Left renal cortex interstitium (tissue), 4 donors: ENCODE measurements at regions not wholly inside any gene's neighbourhood (a gene's known extent, or its start where the extent isn't known, plus 50 kb on each side); places are given as distances from the start of the nearest gene placed in this dataset.
"Not testable (repeated sequence)": the region's sequence is repeated elsewhere in the genome, so short reads cannot be mapped to it uniquely, and the experiment has no call there.

Experiments used
- DNase-seq, 4 donors: peaks; one replicate each; pipeline ENCODE4 v3.0.0-alpha.2; 2013; ENCODE audit warnings: low read depth in 4 of 4, low spot score in 2 of 4, missing footprints in 1 of 4

DNA sequence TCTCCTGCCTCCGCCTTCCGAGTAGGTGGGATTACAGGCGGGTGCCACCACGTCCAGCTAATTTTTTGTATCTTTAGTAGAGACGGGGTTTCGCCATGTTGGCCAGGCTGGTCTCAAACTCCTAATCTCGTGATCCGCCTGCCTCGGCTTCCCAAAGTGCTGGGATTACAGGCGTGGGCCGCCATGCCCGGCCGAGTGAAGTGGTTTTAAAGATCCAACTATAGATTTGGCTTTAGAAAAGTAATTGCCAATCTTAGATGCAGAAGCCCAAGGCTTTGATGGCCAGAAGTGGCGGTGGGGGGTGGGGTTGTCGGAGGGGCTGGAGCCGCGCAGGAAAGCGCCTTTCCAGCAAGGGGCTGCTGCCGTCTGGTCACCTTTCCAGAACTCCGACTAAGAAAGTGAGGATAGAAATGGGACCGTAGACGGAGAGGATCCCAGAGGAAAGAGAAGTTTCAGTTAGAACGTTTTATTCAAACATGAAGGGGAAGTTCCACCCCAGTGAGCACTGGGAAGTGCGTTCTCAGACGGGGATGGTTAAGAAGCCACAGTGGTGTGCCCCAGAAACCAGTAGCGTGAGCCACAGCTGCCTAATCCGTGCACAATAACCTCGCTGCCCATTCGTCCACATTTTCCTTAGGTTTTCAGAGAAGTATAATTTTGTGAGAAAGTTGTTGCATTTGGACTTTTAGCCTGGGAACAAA lies 69.7 kb downstream of the DLL1 start:
- DNase-seq = no peak

DNA sequence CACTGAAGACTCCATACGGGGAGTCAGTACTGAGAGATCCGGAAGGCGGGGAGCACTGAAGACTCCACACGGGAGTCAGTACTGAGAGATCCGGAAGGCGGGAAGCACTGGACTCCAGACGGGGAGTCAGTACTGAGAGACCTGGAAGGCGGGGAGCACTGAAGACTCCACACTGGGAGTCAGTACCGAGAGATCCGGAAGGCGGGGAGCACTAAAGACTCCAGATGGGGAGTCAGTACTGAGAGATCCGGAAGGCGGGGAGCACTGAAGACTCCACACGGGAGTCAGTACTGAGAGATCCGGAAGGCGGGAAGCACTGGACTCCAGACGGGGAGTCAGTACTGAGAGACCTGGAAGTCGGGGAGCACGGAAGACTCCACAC lies 77.2 kb downstream of the DLL1 start:
- DNase-seq = not testable (repeated sequence)

DNA sequence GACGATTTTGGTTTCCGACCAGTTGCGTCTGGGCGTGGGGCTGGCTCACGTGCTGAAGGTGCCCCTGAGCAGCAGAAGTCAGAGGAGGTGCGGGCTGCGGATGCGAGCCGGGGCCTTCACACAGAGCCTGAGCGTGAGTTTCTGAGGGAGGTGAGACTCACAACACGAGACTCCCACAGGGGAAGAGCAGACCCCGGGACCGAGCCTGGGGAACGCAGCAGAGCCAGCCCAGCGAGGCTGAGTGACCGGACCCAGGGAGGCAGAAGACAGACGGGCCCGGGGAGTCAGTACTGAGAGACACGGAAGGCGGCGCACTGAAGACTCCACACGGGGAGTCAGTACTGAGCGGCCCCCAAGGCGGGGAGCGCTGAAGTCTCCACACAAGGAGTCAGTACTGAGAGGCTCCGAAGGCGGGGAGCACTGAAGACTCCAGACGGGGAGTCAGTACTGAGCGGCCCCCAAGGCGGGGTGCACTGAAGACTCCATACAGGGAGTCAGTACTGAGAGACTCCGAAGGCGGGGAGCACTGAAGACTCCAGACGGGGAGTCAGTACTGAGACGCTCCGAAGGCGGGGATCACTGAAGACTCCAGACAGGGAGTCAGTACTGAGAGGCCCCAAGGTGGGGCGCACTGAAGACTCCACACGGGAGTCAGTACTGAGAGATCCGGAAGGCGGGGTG lies 77.8 kb downstream of the DLL1 start:
- DNase-seq = no peak

DNA sequence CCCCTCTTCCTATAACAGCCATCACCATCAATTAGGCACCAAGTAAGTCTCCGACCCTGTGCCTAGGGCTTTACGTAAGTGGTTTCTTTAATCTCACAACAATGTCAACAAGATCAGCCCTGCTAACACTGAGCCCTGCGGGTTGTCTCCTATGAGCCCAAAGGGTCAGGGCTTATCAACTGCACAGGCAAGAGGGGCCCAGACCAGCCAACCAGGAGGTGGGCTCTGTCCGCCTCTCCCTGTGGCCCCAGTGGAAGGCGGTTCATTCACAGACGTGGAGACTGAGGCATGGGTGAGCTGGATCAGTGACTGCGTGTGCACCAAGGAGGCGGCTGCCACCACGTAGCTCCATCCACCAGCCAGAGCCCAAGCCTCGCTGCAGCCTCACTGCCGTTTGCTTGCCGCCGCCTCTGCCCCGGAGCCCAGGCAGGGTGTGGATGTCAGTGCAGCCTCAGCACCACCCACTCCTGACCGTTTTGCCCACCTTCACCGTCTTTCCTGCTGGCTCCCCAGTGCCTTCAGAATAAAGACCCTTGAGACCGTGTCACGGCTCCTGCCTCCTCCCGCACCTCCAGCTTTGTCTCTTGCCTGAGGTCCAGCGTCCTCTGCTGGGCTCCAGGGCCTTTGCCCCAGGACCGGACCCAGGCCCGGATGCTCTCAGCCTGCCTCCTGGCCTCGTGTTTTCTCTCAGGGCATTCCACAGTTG lies 78.7 kb downstream of the DLL1 start:
- no peak for DNase-seq

DNA sequence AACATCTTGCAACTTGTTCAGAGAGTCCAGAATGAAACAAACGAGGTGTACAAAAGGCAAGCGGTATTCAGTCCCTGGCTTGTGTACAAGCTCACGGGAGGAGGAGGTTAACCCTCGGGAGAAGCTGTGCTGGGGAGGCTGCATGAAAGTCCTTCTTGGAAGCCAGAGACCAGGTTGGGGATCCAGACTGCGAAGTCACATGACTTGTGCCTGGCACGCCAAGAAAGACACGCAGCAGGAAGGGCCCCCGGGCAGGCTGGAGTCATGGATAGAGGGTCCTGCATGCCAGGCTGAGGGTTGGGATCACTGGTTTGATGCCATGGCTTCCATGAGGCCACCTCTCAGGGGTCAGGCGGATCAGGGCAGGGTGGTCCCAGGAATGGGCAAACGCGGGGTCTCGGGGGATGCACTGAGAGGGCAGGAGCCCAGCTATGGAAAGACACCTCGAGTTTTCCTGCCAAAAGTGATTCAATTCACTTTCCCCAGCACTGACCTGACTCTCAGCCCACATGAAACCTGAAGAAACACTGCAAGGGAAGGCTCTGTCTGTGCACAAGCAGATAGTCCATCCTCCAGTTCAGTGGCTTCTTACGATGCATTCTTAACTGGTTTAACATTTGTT lies 79.4 kb downstream of the DLL1 start:
- no peak for DNase-seq

DNA sequence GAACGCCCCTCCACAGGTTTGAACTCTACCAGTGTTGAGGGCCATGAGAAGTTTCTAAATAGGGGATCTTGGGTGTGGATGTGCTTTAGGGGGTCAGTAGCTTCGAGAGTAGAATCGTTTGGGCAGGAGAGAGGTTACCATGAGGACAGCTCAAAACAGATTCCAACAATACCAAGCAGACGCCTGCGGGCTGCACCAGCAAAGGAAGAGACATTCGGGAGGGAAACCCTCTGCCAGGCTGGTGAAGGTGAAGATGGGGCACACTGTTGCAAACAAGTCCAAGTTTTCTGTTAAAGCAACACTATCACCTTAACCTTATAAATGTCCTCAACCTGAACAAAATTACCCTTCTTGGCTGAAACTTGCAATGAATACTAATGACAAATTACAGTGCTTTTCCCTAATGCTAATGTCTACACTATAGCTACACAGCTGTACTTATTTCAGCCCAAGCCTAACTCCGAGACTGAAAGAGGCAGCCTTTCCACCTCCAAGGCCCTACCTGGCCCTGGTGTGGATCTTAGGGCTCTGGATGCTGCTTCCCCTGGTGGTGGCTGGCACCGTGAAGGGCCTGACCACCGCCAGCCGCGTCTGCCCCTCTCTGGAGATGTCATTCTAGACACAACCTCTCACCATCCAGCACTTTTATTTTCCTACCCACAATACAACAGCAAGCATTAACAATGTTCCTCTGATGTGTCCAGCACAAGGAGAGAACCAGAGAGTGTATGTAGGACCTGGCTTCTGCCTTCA lies 80.1 kb downstream of the DLL1 start:
- DNase-seq = no peak

DNA sequence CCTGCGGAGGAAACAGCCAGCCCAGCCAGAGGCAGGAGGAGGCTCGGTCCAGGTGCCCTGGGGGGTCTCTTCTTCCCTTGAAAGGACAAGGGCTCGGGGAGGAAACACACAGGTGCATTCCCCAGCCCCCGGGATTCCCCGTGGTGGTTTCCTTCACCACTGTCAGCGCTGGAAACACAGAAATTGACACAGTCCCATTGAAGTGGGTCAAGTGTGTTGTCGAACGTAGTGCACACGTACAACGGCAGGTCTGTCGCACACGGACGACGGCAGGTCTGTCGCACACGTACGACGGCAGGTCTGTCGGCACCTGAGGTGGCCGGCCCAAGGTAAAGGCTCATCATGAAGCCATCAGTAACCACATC lies 80.9 kb downstream of the DLL1 start:
- no peak for DNase-seq

DNA sequence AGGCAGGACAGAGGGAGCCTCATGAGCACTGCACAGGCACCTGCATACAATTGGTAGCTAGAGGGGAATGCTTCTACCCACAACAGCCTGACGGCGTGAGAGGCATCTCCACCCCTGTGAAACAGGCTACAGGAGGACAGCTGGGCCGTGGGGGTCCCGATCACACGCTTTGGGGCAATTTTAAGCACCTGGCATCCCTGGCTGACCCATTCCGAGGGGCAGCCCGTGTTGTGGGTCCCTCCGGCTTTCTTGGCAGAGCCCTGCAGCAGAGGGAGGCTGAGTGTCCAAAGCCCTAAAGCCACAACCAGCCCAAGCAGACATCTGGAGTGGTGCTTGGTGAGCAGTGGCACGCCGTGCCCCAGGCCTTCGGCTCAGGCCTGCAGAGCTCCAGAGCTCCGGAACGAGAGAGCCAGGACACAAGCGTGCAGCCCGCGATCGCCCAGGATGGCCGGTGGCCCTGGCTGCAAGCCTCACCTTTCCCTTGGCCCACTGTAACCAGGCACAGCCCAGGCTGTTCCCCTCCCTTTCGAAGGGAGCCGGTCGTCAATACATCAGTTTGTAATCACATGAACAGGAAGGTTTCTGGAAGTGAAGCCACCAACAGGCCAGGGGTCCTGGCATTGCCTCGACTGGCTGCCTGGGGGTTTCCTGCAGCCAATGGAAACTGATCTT lies 81.4 kb downstream of the DLL1 start:
- DNase-seq = no peak

DNA sequence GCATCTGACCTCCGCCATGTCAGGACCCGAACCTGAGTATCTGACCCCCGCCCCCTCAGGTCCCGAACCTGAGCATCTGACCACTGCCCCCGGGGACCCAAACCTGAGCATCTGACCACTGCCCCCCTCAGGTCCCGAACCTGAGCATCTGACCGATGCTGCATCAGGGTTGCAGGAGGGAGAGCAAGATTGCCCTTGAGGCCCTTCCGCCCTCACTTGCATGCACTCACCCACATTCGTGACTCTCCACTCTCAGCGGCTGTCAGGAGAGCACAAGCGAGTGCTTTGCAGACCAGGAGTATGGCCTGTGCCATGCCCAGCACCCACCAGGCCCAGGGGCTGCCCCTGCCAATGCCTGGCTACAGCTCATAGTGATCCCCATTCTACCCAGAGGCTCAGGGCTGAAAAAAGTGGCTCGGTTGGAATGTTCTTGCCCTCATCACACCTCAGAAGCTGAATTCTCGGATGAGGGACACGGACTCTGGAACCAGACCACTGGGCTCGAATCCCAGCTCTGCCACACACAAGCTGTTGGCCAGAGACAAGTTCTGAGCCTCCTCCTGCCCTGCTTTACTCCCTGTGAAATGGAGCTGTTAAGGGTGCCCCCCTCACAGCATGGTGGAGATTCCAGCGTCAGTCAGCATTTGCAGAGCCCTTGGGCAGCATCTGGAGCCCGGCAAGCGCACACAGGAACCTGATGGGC lies 82.1 kb downstream of the DLL1 start:
- no peak for DNase-seq

DNA sequence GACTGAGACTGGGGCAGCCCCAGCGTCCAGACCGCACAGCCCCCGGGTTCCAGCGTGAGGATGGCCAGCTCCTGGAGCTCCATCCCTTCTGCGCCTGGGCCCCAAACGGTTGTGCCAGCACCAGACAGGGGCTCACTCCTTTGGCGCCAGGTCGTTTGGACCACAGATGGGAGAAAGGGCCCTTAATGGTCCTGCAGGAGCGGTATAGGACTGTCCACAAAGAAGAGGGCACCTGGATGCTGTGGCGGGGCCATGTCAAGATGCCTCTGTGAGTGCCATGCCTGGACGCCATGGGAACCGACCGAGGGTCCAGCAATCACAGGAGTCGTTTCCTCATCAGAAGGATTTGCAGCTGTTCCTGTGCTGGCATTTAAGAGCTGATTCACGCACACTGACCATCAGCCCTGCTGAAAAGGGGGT lies 82.7 kb downstream of the DLL1 start:
- no peak for DNase-seq

DNA sequence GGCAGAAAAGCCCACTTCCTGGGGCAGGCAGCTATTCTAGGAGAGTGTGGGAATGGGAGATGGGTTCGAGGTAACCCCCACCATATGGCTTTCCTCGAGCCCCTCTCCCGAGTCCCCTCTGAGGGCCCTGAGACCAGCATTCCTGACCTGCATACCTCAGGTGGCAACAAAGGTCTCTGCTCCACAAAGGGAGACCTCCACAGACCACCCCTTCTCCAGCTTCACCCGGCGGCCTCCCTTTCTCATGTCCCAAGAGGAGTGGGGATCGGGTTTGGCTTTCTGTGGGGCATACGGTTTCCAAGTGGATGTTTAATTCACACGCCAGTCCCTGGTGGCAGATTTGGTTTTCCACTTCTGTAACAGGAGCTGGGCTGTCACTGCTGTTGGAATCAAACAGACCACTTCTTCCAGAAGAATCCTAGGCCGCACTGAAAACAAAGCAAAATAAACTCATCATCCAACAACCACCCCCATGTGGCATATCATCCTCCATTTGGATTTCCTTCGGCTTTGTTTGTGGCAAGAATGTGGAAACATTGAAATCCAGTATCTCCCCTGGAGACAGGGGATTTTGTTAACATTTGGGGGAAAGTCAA lies 83.2 kb downstream of the DLL1 start:
- no peak for DNase-seq

DNA sequence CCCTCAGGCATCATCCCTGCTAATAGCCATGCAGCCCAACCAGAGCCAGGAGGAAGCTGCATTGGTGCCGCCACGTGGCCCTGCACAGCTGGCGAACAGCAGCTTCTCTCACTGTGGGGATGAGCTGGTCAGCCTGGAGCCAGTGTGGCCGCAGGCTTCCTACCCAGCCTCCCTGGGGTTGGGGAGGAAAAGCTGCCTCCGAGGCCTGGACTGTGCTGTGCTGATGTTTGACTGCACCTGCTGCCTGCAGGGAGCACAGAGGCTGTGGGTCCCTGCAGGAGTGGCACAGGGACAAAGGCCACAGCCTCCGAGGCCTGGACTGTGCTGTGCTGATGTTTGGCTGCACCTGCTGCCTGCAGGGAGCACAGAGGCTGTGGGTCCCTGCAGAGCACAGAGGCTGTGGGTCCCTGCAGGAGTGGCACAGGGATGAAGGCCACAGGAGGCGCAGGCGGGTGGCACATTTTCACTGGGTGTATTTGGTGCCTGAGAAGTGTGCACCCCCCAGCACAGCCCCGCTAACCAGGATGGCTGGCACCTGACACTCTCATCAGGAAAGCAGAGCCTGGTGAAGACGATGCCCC lies 83.9 kb downstream of the DLL1 start:
- no peak for DNase-seq

DNA sequence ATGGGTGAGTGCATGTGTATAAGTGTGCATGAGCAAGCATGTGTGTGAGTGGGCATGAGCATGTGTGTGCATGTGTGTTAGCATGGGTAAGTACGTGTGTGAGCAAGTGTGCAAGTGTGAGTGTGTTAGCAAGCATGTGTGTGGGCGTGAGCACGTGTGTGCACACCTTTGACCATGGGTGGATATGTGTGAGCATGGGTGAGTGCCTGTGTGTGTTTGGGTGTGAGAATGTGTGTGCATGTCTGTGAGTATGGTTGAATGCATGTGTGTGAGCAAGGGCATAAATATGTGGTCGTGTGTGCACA lies 84.6 kb downstream of the DLL1 start:
- DNase-seq = no peak

DNA sequence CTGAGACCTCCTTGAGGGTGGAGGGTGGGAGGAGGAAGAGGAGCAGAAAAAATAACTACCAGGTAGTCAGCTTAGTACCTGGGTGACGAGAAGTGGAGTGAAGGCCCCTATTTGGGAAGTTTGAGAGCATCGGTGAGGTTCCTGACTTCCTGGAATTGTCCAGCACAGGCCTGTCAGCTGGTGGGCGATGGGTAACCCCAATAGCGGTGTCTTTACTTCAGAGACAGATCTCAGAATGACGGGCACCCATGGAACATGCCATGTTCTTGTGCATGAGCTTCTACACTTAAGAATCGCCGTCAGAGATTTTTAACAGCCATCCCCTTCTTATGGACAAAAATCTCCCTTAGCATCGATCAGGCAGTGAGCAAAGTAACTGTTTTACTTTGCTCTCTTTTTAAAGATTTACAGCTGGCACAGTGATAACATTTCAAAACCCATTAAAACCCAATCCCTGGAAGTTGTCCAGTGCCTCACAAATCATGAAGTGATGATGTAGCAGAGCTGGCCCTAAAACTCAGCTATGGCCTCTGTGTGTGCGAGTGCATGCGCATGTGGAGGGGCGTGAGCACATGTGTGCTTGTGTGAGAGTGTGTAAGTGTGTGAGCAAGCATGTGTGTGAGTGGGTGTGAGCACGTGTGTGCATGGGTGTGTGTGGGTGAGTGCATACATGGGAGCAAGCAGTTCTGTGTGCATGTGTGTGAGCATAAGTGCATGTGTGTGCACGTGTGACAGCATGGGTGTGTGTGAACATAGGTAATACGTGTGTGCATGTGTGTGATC lies 85.2 kb downstream of the DLL1 start:
- DNase-seq = no peak

DNA sequence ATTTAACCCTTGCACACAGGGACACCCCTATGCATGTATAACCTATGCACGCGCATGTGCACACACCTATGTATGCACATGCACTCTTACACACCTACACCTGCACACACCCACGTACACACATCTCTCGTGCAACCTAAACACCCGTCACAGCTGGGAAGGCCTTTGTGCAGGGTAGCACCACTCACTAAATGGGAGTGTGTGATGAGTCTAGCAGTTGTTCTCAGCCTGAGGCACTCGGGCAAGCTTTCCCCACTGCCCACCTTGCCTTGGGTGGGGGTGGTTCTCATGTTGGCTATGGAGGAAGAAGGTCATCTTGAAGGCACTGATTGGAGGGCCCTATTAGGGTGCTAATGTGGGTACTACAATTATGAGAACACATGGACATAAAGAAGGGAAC lies 85.8 kb downstream of the DLL1 start:
- DNase-seq = no peak

DNA sequence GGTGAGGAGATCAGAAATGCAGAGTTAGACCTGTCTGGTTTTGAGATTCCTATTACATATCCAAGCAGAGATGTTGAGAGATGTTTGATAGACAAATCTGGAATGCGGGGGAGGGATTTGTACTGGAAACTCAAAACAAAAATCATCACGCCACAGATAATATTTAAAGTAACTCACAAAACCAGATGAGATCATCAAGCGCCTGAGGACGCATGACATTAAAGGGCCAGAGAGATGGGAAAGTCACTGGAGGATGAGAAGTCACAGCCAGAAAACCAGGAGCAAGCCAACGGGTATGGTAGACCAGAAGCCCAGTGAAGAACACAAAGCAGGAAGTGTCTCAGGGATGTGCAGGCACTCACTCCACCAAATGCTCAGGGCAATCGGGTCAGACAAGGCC lies 87.7 kb downstream of the DLL1 start:
- DNase-seq = no peak

DNA sequence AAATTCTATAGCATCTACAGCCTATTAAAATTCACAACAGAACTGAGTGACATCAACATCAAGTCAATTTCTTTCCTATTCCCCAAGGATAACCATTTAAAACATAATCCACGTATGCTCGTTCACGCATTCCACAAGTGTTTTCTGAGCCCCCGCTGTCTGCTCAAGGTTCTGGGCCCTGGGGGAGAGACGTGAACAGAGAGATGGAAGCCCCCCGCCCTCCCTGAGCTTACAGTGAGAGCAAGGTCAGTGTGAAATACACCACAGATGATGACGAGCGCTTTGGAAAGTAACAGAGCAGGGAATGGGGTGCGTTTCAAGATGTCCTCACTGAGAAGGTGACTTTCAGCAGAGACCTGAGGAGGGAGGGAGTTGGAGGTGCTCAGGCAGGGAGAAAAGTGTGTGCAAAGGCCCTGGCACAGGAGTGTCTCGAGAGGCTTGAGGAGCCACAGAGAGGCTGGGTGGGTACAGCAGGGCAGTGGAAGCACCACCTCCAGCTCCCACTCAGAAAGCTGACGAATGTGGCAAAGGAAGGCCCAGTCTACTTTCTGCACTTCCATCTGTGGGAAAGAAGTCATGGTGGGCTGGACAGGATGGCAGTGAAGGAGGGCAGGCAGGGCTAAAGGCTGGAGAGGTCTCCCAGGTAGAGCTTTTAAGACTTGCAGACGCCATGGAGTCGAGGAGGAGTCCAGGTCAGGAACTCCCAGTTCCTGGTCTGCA lies 88.3 kb downstream of the DLL1 start:
- no peak for DNase-seq

DNA sequence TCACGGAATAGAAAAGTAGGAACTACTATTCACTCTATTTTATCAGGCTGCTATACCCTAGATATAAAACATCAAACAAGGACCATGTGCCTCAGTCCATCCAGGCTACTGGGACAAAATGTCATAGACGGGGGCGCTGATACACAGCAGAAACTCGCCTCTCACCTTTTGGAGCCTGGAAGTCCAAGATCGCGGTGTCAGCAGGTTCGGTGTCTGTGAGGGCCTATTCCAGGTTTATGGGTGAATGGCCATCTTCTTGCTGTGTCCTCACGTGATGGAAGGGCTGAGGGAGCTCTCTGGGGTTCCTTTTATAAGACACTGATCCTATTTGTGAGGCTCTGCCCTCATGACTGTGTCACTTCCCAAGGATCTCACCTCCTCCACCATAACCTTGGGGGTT lies 89.5 kb downstream of the DLL1 start:
- no peak for DNase-seq
